HUDEP-2 (cell line): ENCODE measurements at regions not wholly inside any gene's neighbourhood (a gene's known extent, or its start where the extent isn't known, plus 50 kb on each side); places are given as distances from the start of the nearest gene placed in this dataset.
A peak's percentile ranks its signal among the peaks of the same experiment; 100 is the strongest.

Source experiments
- DNase-seq, 76 experiments: peaks; one replicate each; lab custom pipeline; 2025; ENCODE audit not compliant: unreplicated experiment in 76 of 76; lab: John Stamatoyannopoulos, UW

DNA sequence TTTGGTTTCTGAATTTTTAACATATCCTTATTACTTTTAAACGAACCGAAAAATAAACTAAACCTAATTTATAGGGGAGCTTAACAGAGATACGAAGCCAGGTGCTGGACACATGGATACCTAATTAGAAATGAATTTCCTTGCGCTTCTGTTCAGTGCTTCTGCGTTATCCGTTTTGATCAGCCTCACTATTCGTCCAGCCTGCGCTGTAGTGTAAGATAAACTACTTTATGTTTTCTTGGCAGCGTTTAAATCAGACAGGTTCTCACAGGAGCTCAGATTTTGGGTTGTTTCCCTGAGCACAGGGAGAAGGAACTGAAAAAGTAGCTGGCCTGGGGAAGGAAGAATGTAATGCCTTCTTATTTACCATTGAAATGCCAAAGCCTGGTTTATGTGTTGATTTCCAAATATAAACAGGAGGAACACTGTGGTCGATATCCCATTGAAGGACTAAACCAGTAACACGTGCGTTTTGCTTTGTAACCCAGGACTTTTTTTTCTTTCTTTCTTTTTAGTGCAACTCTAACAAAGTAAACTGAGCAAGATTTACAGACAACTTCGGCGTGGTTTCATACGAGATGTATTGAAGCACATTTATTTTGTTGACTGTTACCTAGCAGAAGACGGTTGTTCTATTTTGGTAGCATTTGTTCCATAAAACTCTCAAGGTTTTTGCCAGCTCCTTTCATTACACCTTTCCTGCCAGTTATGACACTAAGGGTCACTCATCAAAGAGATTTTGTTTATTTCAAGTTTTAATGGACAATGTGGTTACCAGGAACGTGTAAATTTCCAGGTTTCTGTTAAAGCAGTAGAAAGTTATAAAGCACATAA lies 214.8 kb upstream of the HEY2 start:
- DNase-seq: peak in 2 of 76 experiments; percentile 5 to 15

DNA sequence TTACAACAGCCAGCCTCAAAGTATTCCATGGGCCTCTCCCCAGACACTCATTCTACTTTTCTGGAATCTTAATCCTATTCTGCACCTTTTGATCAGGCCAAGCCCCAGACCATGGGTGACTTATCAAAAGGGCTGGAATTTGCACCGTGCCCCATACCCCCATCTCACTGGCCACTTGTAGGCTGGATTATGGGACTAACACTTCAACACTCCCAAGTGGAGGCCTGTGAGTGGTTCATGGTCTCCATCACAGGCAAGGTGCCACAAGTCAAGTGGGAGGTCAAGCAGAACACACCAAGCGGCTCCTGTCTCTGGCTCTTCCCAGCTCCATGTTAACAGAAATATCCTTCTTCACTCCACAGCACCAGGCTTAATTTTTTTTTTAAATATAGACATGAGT lies 212.3 kb upstream of the HEY2 start:
- no peak for DNase-seq

DNA sequence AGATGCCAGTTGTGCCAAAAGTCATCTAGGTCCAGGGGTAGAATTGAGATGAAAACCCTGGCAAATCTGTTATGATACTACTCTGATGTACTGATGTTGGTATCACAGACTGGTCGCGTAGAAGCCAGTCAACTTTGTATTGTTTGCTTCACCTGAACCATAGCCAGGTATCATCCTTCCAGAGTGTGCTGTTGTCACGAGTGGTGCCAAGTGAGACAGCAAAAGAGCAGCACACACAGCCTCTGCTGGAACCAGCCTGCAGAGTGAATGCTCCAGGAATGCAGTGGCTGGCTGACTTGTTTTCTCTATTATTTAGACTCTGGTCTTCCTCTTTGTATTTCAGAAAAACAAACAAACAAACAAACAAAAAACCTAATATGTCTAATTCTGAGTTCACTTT lies 209.5 kb upstream of the HEY2 start:
- no peak for DNase-seq

DNA sequence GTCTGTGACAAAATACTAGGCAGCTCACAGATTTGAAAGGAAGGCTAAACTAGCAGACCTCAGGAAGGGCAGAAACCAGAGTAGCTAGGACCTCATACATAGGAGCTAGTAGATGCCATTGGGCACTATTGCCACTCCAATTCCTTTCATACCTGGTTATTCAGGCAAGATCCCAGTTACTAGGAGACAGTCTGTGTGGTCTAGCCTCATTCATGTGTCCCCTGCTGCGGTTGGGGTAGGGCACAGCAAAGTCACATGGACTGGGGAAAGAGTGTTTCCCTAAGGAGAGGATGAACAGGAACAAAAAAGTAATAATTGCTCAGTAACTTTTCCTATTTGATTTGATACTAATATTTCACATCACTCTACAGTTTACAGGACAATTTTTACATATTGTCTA lies 204.6 kb upstream of the HEY2 start:
- DNase-seq: no peak

DNA sequence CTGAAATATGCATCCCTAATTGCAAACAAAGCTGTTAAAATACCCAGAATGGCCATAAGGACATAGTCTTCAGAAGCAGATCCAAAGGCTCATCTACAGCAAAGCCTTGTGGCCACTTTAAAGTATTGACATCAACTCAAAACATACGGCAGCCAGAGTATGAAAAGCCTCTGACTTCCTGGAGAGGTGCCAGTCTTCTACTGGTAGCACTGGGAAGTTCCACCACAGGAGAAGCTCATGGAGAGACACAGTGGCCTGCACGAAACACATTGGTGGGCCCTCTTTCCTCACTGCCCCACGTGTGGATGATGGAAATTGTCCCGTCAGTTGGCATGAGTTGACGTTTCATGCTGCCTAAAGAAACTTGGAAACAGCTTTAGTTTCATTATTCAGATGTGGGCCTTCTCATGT lies 202.6 kb upstream of the HEY2 start:
- peak in 20 of 76 experiments; percentile 4 to 55 (median 26) for DNase-seq

DNA sequence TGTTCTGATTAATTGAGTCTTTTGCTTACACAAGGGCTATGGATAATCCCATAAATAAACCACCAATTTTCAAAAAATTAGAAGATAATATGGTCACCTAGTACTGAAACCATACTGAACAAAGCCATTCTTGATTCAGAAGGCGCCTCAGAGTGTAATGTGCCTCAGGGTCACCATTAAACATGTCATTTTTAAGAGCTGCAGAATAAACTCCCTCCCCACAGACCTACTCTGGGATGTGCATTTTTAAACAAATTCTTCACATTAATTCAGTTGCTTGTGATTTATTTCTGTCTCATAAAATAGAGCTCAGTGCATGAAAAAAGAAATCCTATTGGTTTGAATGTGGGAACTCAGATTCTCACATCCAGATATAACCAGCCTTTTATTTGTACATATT lies 202.1 kb upstream of the HEY2 start:
- DNase-seq: no peak

DNA sequence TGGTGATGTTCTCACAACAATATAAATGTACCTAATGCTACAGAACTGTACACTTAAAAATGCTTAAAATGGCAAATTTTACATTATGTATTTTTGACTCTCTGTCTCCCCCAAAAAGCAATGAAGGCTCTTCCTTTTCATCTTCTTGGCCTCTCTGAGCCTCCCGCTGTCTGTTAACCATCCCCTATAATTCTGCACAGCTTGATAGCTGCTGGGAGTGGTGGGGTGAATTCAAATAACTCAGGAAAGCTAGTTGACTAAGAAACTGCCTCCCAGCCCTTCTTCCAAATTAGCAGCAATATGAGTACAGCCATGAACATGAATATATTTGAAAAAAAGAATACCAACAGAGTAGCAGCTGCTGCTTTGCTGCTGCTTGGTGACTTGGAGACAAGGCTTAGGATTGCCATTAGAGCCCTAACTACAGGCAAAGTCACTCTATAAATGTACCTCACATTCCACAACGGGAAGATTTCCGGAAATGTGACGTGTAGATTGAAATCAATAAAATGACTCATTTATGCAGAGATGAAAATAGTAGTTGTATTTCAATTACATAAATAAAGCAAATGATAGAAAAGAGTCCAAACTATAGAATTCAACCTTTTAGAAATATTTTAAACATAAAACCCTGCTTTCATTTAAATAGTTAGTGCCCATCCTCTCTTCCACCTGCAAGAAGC lies 200.1 kb upstream of the HEY2 start:
- no peak for DNase-seq

DNA sequence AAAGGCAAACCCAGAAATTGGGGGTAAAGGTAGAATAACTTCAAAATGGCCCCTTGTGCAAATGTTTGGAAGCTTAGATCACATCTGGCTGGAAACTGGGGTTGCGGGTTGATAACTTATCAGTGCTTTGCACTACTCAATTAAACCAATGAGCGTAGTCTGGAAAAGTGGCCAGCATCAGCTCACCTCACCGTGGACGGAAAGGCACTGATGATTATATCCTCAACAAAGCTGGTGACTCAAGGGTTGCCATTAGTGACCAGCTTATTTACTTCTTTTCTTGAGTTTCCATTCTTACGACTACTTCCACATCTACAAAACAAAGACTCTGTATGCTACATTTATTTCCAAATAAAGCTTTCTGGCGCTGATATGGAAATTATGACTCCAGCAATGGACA lies 198.5 kb upstream of the HEY2 start:
- DNase-seq: no peak

DNA sequence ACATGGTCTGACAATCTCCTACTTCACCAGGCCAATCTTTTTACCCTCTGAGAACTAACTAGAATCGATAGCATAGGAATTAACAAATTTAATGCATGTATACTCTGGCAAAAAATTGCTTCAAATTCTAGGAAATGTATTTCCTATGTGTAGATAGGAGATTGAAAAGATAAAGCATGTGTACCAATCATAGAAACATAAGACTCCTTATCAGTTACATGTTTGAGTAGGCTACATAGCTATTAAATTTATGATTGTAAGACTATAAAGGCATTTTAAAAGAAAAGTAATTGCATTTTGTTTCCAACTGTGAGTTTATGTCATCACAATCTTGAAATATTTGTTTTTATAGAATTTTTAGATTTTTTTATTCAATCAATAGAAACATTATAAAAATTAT lies 196.6 kb upstream of the HEY2 start:
- no peak for DNase-seq

DNA sequence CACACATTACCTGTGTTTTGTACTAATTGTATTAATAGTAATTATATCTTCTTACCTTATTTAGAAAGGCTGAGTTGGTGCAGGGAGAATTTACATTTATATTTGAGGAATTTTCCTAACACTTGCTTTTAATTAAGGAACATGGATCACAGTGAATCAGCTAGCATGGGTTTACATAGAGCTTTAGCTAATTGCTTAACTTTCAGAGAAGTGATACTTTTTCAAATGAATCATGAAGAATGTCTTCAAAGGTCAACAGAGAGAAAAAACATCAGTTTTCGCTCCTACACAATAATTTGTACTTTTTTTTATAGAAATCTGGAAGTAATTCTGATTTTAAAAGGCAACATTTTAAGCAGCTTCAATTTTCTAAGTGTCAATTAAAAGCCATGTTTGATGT lies 195.0 kb upstream of the HEY2 start:
- no peak for DNase-seq

DNA sequence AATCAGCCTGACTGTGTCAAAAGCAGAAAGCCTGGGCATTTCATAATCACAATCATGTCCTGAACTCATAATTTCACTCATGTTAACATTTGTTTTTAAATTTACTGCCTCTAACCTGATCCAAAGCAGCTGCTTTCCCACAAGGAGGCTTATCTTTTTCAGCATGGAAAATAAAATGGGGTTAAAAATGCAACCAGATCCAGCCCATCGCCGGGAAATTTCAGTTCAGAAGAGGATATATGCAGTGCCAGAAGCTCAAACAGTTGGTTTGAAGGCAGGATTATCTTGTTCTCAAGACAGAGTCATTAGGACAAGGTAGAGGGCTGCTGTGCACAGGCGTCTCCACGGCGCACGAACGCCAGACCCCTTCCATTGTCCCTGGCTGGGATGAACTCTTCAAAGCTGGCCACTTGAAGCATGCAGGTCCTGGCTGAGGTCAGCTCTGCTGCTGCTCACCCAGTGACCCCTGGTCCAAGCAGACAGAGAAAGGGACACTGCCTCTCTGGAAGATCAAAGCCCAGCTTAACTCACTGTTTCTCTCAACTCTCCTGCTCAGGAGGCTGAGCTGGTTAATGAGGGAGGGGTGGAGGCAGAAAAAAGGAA lies 191.1 kb upstream of the HEY2 start:
- no peak for DNase-seq

DNA sequence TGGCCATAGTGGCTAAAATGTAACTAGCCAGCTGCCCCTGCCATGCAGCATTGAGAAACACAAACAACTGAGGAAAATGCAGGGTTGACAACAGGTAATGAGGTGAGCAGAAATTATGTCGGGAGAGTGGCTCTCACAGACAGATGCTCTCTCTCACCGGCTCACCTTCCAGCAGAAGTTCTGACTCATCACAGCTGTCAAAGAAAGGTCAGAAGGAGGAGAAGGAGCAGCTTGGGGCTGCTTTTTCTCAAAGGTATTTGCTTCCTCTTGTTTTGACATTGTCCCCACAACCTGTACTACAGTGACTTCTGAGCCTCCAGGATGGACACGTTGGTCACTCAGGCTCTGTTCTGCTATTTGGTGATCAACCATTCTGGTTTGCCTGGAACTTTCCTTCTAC lies 190.5 kb upstream of the HEY2 start:
- no peak for DNase-seq

DNA sequence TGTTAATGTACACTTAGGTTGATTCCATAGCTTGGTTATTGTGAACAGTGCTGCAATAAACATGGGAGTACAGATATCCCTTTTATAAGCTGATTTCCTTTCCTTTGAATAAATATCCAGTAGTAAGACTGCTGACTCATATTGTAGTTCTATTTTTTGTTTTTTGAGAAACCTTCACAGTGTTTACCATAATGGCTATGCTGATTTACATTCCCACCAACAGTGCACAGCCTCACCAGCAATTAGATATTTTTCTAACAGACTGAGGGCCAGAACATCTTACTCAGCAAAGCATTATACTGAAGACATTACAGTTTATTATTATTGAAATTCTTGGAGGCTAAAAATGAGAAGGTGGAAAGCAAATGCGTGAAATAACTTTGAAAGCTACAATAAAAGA lies 187.3 kb upstream of the HEY2 start:
- DNase-seq: no peak

DNA sequence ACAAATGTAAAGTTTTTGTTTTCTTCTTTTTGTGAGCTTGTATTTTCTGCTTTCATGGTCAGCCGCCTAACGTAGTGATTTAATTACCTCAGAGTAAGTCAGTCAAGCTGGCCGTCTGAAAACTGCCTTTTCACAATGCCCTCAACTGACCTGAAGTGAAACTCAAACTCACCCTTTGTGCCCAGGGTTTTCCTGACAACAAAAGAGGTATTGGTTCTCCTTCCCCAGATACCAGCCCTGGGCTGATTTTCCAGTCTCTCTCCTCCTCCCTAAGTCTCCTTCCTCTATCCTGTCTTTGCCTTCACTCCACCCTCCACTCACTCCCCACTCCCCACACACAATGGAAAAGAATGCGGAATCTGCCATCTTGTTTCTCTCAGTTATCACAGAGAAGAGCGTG lies 184.5 kb upstream of the HEY2 start:
- DNase-seq: no peak

DNA sequence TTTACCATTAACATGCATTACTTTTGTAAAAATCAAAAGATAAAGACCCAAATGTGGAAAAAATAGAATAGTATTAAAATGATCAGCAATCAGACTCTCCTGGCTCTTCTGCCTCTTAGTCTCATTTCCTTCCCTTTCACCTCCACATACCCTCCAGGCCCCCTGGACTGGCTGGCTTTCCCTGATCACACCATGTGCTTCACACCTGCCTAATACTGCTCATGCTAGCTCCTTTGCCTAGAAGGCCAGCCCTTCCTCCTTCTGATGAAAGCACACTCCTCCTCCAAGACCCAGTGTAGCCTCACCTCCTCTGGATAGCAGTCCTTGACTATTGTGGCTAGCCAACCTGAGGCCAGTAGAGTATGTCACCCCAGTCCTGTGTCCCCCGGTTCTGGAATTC lies 182.0 kb upstream of the HEY2 start:
- DNase-seq: no peak

DNA sequence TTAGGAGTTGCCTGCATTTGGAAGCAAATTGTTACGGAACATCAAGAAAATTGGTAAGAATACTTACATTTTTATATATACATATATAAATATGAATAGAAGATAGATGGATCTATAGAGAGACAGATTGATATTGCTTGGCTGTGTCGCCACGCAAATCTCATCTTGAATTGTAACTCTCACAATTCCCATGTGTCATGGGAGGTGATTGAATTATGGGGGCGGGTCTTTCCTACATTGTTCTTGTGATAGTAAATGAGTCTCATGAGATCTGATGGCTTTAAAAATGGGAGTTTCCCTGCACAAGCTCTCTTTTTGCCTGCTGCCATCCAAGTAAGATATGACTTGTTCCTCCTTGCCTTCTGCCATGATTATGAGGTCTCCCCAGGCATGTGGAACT lies 180.8 kb upstream of the HEY2 start:
- DNase-seq: no peak

DNA sequence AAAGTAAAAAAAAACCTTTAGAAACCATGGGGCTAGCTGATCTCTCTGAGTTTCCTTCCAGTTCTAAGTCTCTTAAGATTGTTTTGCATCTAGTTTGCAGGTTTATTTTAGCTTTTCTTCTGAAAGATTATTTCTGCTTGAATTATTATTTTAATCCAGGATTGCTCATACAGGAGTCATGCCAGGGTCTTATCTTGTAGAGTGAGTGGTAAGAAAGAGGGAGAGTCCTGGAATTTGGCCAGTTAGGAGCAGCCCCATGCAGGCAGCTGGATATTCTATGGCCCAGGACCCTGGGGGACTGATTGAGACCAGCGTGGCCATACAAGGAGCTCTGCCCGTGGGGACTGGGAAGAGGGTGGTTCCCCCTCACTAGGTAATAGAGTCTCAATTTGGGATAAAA lies 178.9 kb upstream of the HEY2 start:
- DNase-seq: no peak

DNA sequence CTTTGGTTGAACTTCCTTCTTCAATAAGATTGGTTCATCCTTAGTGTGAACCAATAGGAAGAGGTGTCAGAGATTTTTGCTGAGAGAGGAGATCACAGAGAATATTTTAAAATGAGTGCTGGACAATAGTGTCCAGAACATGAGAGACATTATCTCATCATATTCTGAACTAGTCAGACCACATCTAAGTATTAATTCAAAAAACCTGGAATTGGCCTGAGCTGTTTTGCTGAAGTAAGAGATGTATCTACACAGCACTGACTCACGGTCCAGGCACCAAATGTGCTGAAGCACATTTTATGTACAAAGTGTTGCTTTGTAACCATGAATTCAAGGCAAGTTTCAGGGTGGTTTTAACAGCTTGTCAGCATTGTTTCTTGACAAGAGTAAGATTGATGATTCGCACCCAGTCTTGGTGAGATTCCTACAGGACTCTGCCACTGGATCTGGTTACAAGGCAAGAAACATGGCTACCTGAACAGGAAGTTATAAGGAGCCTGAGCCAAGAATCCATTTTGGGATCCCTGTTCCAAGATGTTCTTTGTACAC lies 178.2 kb upstream of the HEY2 start:
- no peak for DNase-seq

DNA sequence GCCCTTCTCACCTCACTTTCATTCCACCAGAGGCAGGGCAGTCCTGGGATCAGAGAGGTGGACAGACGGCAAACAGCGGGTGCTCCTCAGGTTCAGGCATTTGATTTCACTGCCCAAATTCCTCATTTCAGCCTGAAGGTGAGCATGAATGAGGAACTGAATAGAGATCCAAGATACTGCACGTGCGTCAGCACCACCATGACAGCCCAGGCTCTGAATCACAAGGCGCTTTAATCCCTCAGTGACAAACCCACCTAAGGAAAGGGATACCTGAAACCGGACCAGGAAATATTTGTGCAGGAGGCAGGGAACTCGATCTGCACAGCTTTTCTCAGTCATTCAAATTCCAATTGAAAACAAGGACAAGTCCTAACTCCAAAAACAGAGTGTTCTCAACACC lies 174.8 kb upstream of the HEY2 start:
- DNase-seq: no peak

DNA sequence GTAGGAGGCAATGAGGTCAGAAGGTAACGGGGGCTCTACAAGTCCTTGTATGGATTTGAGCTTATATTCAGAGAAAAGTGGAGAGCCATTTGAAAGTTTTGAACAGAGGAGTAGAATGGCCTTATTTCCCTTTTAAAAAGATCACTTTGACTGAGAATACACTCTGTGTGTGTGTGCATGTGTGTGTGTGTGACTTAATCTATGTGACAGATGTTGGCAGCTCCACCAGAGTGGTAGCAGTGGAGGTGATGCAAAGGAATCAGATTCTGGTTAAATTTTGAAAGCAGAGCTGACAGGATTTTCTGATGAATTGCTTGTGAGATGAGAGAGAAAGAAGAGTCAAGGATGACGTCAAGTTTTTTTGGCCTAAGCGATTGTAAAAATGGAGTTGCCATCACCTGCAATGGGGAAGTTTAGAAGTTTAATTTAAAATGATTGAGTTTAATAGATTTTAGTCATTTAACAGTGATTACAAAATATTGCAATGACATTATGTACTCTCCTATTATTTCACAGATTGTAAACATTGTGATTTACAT lies 172.2 kb upstream of the HEY2 start:
- no peak for DNase-seq

DNA sequence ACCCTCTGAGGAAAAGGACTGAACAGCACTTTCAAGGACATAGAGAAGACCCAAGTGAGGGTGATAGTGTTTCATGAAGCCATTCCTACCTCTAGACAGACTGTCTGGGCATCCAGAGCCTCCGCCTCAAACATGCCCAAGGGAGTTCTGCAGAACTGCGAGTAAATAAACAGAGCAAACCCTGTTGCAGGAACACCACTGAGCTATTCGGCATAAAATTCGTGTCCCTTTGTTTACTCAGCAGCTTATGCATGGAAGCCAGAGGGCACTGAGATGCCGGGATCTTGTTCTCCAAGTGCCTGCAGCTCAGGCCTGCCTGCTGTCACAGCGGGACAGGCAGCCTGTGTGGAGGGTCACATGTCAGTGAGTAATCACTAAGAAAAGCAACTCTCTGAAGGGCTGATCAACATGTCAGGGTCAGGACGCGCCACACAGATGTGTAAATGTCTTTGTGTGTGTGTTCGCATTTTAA lies 164.9 kb upstream of the HEY2 start:
- peak in 1 of 76 experiments; percentile 24 for DNase-seq
